ENCODE measurements at regions not wholly inside any gene's neighbourhood (a gene's known extent, or its start where the extent isn't known, plus 50 kb on each side); places are given as distances from the start of the nearest gene placed in this dataset.

GRCh38 chr13:61253105-61253877 lies 162.4 kb downstream of the PCDH20 start:
- Histone ChIP-seq H3K27me3 (no peaks in the 10 kb centered on the region), H3K4me3 (no peak overlapping the region), H3K4me1 (no peaks in the 10 kb centered on the region), H3K9me3 (no peaks in the 10 kb centered on the region), H3K27ac (no peak overlapping the region), H3K36me3 (replicated peaks in 1 of 2; ENCODE audit: insufficient read depth in 1 of 2, low read depth in 2 of 2) (no peaks in the 10 kb centered on the region)
- DNase-seq (no peak), ATAC-seq (no peak)
- WGBS, 2 donors: 44 to 52% methylated on average over 3 of the region's 3 CpGs
- intact Hi-C loops (cut with DNase I): no loop called here
- TF ChIP-seq, protein P1, sequence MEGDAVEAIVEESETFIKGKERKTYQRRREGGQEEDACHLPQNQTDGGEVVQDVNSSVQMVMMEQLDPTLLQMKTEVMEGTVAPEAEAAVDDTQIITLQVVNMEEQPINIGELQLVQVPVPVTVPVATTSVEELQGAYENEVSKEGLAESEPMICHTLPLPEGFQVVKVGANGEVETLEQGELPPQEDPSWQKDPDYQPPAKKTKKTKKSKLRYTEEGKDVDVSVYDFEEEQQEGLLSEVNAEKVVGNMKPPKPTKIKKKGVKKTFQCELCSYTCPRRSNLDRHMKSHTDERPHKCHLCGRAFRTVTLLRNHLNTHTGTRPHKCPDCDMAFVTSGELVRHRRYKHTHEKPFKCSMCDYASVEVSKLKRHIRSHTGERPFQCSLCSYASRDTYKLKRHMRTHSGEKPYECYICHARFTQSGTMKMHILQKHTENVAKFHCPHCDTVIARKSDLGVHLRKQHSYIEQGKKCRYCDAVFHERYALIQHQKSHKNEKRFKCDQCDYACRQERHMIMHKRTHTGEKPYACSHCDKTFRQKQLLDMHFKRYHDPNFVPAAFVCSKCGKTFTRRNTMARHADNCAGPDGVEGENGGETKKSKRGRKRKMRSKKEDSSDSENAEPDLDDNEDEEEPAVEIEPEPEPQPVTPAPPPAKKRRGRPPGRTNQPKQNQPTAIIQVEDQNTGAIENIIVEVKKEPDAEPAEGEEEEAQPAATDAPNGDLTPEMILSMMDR (IDR thresholded peaks at IDR 0.05): no peak
- TF ChIP-seq POLR2A (IDR thresholded peaks at IDR 0.05): no peak

GRCh38 chr13:61252213-61252612 lies 163.4 kb downstream of the PCDH20 start:
- intact Hi-C loops (cut with DNase I): no loop called here
- TF ChIP-seq POLR2A (IDR thresholded peaks at IDR 0.05): no peak
- TF ChIP-seq, protein P1 (IDR thresholded peaks at IDR 0.05): no peak
- ATAC-seq (no peak), DNase-seq (no peak)
- Histone ChIP-seq H3K4me3 (no peak overlapping the region), H3K27me3 (no peaks in the 10 kb centered on the region), H3K27ac (no peak overlapping the region), H3K4me1 (no peaks in the 10 kb centered on the region), H3K9me3 (no peaks in the 10 kb centered on the region), H3K36me3 (replicated peaks in 1 of 2; ENCODE audit: insufficient read depth in 1 of 2, low read depth in 2 of 2) (no peaks in the 10 kb centered on the region)

- Histone ChIP-seq H3K27ac (no peak overlapping the region), H3K36me3 (replicated peaks in 1 of 2; ENCODE audit: insufficient read depth in 1 of 2, low read depth in 2 of 2) (no peaks in the 10 kb centered on the region), H3K4me1 (no peaks in the 10 kb centered on the region), H3K27me3 (no peaks in the 10 kb centered on the region), H3K9me3 (no peaks in the 10 kb centered on the region), H3K4me3 (no peak overlapping the region)
- ATAC-seq (no peak), DNase-seq (no peak)
- no peak for TF ChIP-seq POLR2A (IDR thresholded peaks at IDR 0.05)
- TF ChIP-seq, protein P1 (IDR thresholded peaks at IDR 0.05): no peak
- intact Hi-C loops (cut with DNase I): no loop called here
- 59 to 92% methylated on average over 5 to 6 of the region's 6 CpGs for WGBS, 2 donors
Observed at GRCh38 chr13:61247149-61247936, 168.3 kb downstream of the PCDH20 start.

GRCh38 chr13:61246351-61246750 lies 169.3 kb downstream of the PCDH20 start:
- TF ChIP-seq, protein P1 (IDR thresholded peaks at IDR 0.05): no peak
- no peak for TF ChIP-seq POLR2A (IDR thresholded peaks at IDR 0.05)
- DNase-seq: no peak
- Histone ChIP-seq H3K4me3 (no peak overlapping the region), H3K9me3 (no peaks in the 10 kb centered on the region), H3K27me3 (no peaks in the 10 kb centered on the region), H3K36me3 (replicated peaks in 1 of 2; ENCODE audit: insufficient read depth in 1 of 2, low read depth in 2 of 2) (no peaks in the 10 kb centered on the region), H3K27ac (no peak overlapping the region), H3K4me1 (no peaks in the 10 kb centered on the region)
- 48 to 93% methylated on average over 2 of the region's 2 CpGs for WGBS, 2 donors
- no peak for ATAC-seq
- intact Hi-C loops (cut with DNase I): no loop called here

Measured in body of pancreas (tissue), 4 donors.